ENCODE measurements at regions not wholly inside any gene's neighbourhood (a gene's known extent, or its start where the extent isn't known, plus 50 kb on each side); places are given as distances from the start of the nearest gene placed in this dataset.

GRCh38 chr6:3577517-3577916 lies 120.7 kb upstream of the SLC22A23 start:
- no CpG with 5 or more reads among the region's 7 CpGs for WGBS, 2 donors (ENCODE audit: extremely low coverage in 2 of 2, insufficient read length in 2 of 2, insufficient replicate concordance in 1 of 2)
- Histone ChIP-seq H3K4me3 (ENCODE audit: low read length in 2 of 2) (no peak overlapping the region), H4K91ac (ENCODE audit: low read depth, low read length, poor library complexity) (no peak overlapping the region), H2BK12ac (ENCODE audit: low read length) (no peak overlapping the region), H3K27me3 (ENCODE audit: control insufficient read depth in 3 of 3, insufficient read depth in 3 of 3, low read depth in 1 of 3, low read length in 3 of 3) (no peaks in the 10 kb centered on the region), H2BK5ac (ENCODE audit: low read length) (no peak overlapping the region), H3K9me3 (replicated peaks in 1 of 2; ENCODE audit: control insufficient read depth in 2 of 2, insufficient read depth in 1 of 2, low read depth in 1 of 2, low read length in 2 of 2) (no peaks in the 10 kb centered on the region), H3K36me3 (replicated peaks in 1 of 2; ENCODE audit: control insufficient read depth in 2 of 2, insufficient read depth in 2 of 2, low read length in 2 of 2) (no peaks in the 10 kb centered on the region), H3K4me1 (ENCODE audit: control insufficient read depth in 2 of 2, insufficient read depth in 1 of 2, low read depth in 1 of 2, low read length in 2 of 2) (peaks cover 1 to 12% of the 10 kb centered on the region in 2 donors), H2AK5ac (ENCODE audit: low read depth, low read length) (no peak overlapping the region), H3K18ac (ENCODE audit: low read length) (peak overlapping the region; percentile 56), H3K79me1 (ENCODE audit: low read depth, low read length) (no peaks in the 10 kb centered on the region), H2AFZ (ENCODE audit: low read length) (no peak overlapping the region), H3K4ac (ENCODE audit: low read length) (no peak overlapping the region), H3K23ac (ENCODE audit: low read depth, low read length, poor library complexity) (no peak overlapping the region), H3K4me2 (ENCODE audit: insufficient read depth, low read length, poor library complexity, severe bottlenecking) (no peak overlapping the region), H2BK120ac (ENCODE audit: low read depth, low read length) (no peak overlapping the region), H3K27ac (replicated peaks; ENCODE audit: low read length) (no peak overlapping the region), H3K14ac (ENCODE audit: low read length) (no peak overlapping the region), H3K9ac (ENCODE audit: low read depth, low read length, poor library complexity) (peak overlapping the region; percentile 24), H2BK15ac (ENCODE audit: low read length) (no peak overlapping the region), H4K8ac (ENCODE audit: low read depth, low read length) (no peak overlapping the region)
- no peak for DNase-seq (ENCODE audit: low spot score)

GRCh38 chr6:3575701-3576100 lies 118.9 kb upstream of the SLC22A23 start:
- H4K91ac ChIP-seq (ENCODE audit: low read depth, low read length, poor library complexity) = no peak overlapping the region
- no peaks in the 10 kb centered on the region for H3K79me1 ChIP-seq (ENCODE audit: low read depth, low read length)
- H3K36me3 ChIP-seq (replicated peaks in 1 of 2; ENCODE audit: control insufficient read depth in 2 of 2, insufficient read depth in 2 of 2, low read length in 2 of 2) = no peaks in the 10 kb centered on the region
- no CpG with 5 or more reads among the region's 8 CpGs for WGBS, 2 donors (ENCODE audit: extremely low coverage in 2 of 2, insufficient read length in 2 of 2, insufficient replicate concordance in 1 of 2)
- peak overlapping the region in 1 of 2 donors; percentile 22 for H3K4me3 ChIP-seq (ENCODE audit: low read length in 2 of 2)
- no peak overlapping the region for H2AK5ac ChIP-seq (ENCODE audit: low read depth, low read length)
- H3K9ac ChIP-seq (ENCODE audit: low read depth, low read length, poor library complexity) = no peak overlapping the region
- no peak overlapping the region for H2BK120ac ChIP-seq (ENCODE audit: low read depth, low read length)
- no peak overlapping the region for H3K18ac ChIP-seq (ENCODE audit: low read length)
- DNase-seq (ENCODE audit: low spot score) = no peak
- no peak overlapping the region for H2AFZ ChIP-seq (ENCODE audit: low read length)
- H3K4me2 ChIP-seq (ENCODE audit: insufficient read depth, low read length, poor library complexity, severe bottlenecking) = no peak overlapping the region
- H3K9me3 ChIP-seq (replicated peaks in 1 of 2; ENCODE audit: control insufficient read depth in 2 of 2, insufficient read depth in 1 of 2, low read depth in 1 of 2, low read length in 2 of 2) = no peaks in the 10 kb centered on the region
- no peak overlapping the region for H3K23ac ChIP-seq (ENCODE audit: low read depth, low read length, poor library complexity)
- H2BK15ac ChIP-seq (ENCODE audit: low read length) = no peak overlapping the region
- no peak overlapping the region for H3K14ac ChIP-seq (ENCODE audit: low read length)
- H2BK5ac ChIP-seq (ENCODE audit: low read length) = no peak overlapping the region
- no peak overlapping the region for H3K27ac ChIP-seq (replicated peaks; ENCODE audit: low read length)
- no peak overlapping the region for H3K4ac ChIP-seq (ENCODE audit: low read length)
- H4K8ac ChIP-seq (ENCODE audit: low read depth, low read length) = no peak overlapping the region
- H3K4me1 ChIP-seq (ENCODE audit: control insufficient read depth in 2 of 2, insufficient read depth in 1 of 2, low read depth in 1 of 2, low read length in 2 of 2) = peaks cover 1 to 12% of the 10 kb centered on the region in 2 donors
- no peak overlapping the region for H2BK12ac ChIP-seq (ENCODE audit: low read length)
- no peaks in the 10 kb centered on the region for H3K27me3 ChIP-seq (ENCODE audit: control insufficient read depth in 3 of 3, insufficient read depth in 3 of 3, low read depth in 1 of 3, low read length in 3 of 3)

GRCh38 chr6:3575166-3575565 lies 118.3 kb upstream of the SLC22A23 start:
- Histone ChIP-seq H2AK5ac (ENCODE audit: low read depth, low read length) (no peak overlapping the region), H2AFZ (ENCODE audit: low read length) (no peak overlapping the region), H3K23ac (ENCODE audit: low read depth, low read length, poor library complexity) (no peak overlapping the region), H3K36me3 (replicated peaks in 1 of 2; ENCODE audit: control insufficient read depth in 2 of 2, insufficient read depth in 2 of 2, low read length in 2 of 2) (no peaks in the 10 kb centered on the region), H2BK5ac (ENCODE audit: low read length) (no peak overlapping the region), H3K4ac (ENCODE audit: low read length) (no peak overlapping the region), H3K4me1 (ENCODE audit: control insufficient read depth in 2 of 2, insufficient read depth in 1 of 2, low read depth in 1 of 2, low read length in 2 of 2) (peaks cover 1 to 12% of the 10 kb centered on the region in 2 donors), H2BK120ac (ENCODE audit: low read depth, low read length) (no peak overlapping the region), H3K14ac (ENCODE audit: low read length) (no peak overlapping the region), H3K27me3 (ENCODE audit: control insufficient read depth in 3 of 3, insufficient read depth in 3 of 3, low read depth in 1 of 3, low read length in 3 of 3) (no peaks in the 10 kb centered on the region), H3K79me1 (ENCODE audit: low read depth, low read length) (no peaks in the 10 kb centered on the region), H3K18ac (ENCODE audit: low read length) (no peak overlapping the region), H4K91ac (ENCODE audit: low read depth, low read length, poor library complexity) (no peak overlapping the region), H3K9me3 (replicated peaks in 1 of 2; ENCODE audit: control insufficient read depth in 2 of 2, insufficient read depth in 1 of 2, low read depth in 1 of 2, low read length in 2 of 2) (no peaks in the 10 kb centered on the region), H3K4me3 (ENCODE audit: low read length in 2 of 2) (no peak overlapping the region), H3K9ac (ENCODE audit: low read depth, low read length, poor library complexity) (no peak overlapping the region), H2BK15ac (ENCODE audit: low read length) (no peak overlapping the region), H4K8ac (ENCODE audit: low read depth, low read length) (no peak overlapping the region), H3K4me2 (ENCODE audit: insufficient read depth, low read length, poor library complexity, severe bottlenecking) (no peak overlapping the region), H3K27ac (replicated peaks; ENCODE audit: low read length) (no peak overlapping the region), H2BK12ac (ENCODE audit: low read length) (no peak overlapping the region)
- WGBS, 2 donors (ENCODE audit: extremely low coverage in 2 of 2, insufficient read length in 2 of 2, insufficient replicate concordance in 1 of 2) = no CpG with 5 or more reads among the region's 6 CpGs
- DNase-seq (ENCODE audit: low spot score) = no peak

- H3K4me2 ChIP-seq (ENCODE audit: insufficient read depth, low read length, poor library complexity, severe bottlenecking) = no peak overlapping the region
- H2BK12ac ChIP-seq (ENCODE audit: low read length) = no peak overlapping the region
- H2AFZ ChIP-seq (ENCODE audit: low read length) = no peak overlapping the region
- DNase-seq (ENCODE audit: low spot score) = no peak
- H3K36me3 ChIP-seq (replicated peaks in 1 of 2; ENCODE audit: control insufficient read depth in 2 of 2, insufficient read depth in 2 of 2, low read length in 2 of 2) = no peaks in the 10 kb centered on the region
- 100% methylated on average over 1 of the region's 3 CpGs; no CpG with 5 or more reads in 1 of the 2 donors for WGBS, 2 donors (ENCODE audit: extremely low coverage in 2 of 2, insufficient read length in 2 of 2, insufficient replicate concordance in 1 of 2)
- no peak overlapping the region for H2BK5ac ChIP-seq (ENCODE audit: low read length)
- H3K9me3 ChIP-seq (replicated peaks in 1 of 2; ENCODE audit: control insufficient read depth in 2 of 2, insufficient read depth in 1 of 2, low read depth in 1 of 2, low read length in 2 of 2) = no peaks in the 10 kb centered on the region
- H3K4me3 ChIP-seq (ENCODE audit: low read length in 2 of 2) = no peak overlapping the region
- no peak overlapping the region for H4K8ac ChIP-seq (ENCODE audit: low read depth, low read length)
- no peak overlapping the region for H3K9ac ChIP-seq (ENCODE audit: low read depth, low read length, poor library complexity)
- H3K23ac ChIP-seq (ENCODE audit: low read depth, low read length, poor library complexity) = no peak overlapping the region
- H2BK15ac ChIP-seq (ENCODE audit: low read length) = no peak overlapping the region
- no peaks in the 10 kb centered on the region for H3K79me1 ChIP-seq (ENCODE audit: low read depth, low read length)
- no peak overlapping the region for H4K91ac ChIP-seq (ENCODE audit: low read depth, low read length, poor library complexity)
- H3K4ac ChIP-seq (ENCODE audit: low read length) = no peak overlapping the region
- peaks cover 1 to 7% of the 10 kb centered on the region in 2 donors for H3K4me1 ChIP-seq (ENCODE audit: control insufficient read depth in 2 of 2, insufficient read depth in 1 of 2, low read depth in 1 of 2, low read length in 2 of 2)
- H2AK5ac ChIP-seq (ENCODE audit: low read depth, low read length) = no peak overlapping the region
- H3K27ac ChIP-seq (replicated peaks; ENCODE audit: low read length) = no peak overlapping the region
- no peak overlapping the region for H3K18ac ChIP-seq (ENCODE audit: low read length)
- H2BK120ac ChIP-seq (ENCODE audit: low read depth, low read length) = no peak overlapping the region
- no peaks in the 10 kb centered on the region for H3K27me3 ChIP-seq (ENCODE audit: control insufficient read depth in 3 of 3, insufficient read depth in 3 of 3, low read depth in 1 of 3, low read length in 3 of 3)
- no peak overlapping the region for H3K14ac ChIP-seq (ENCODE audit: low read length)
Observed at GRCh38 chr6:3573670-3574069, 116.8 kb upstream of the SLC22A23 start.

All from neuronal stem cell (in vitro differentiated cells).